Frontal cortex (tissue), 3 donors: ENCODE measurements at regions not wholly inside any gene's neighbourhood (a gene's known extent, or its start where the extent isn't known, plus 50 kb on each side); places are given as distances from the start of the nearest gene placed in this dataset.
A peak's percentile ranks its signal among the peaks of the same experiment; 100 is the strongest.

ENCODE experiments used
- DNase-seq, 2 donors: peaks; one replicate each; pipeline ENCODE4 v3.0.0; 2012; ENCODE audit warnings: low spot score in 2 of 2
- FAIRE-seq: peaks from 2 replicates; lab custom pipeline; 2012; peaks lifted over from hg19 to GRCh38; lab: Jason Lieb, UNC
- donor health status: control.
- donor health status: control.
- donor health status: control.

DNA sequence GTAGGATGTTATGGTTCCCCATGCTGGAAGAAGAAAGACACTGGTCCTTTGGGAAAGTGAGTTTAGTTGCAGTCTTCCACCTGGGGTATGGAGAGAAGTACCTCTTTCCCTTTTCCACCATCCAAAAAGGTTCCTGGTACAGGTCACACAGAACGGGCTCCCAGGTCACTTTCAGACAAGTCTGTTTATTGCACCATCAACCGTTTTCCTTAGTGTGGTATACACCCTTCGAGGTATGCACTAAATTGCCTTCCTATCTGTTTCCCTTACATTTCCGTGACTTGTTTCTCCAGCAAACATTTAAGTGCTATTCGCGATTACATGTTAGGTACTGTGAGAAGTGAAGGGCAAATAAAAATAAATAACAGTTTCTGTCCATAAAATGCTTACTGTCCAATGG, 185.1 kb downstream of the ARL4A start:
- FAIRE-seq (no peak), DNase-seq (no peak)

DNA sequence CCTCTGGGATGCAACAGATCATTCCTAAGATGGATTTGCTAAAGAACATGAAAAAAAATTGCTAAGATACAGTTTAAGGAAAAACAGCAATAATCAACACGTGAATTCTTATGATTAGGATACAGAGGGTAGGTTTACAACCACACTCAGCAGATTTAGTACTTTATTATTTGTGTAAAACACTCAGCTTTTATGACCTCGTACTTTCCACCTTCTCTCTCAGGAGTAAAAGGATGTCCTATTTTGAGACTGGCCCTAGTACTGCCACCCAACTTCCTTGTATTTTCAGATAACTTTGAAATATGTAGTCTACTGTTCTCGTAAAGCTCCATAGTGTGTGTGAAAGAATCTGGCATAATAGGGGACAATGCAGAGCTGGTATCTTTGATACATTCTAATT, 186.1 kb downstream of the ARL4A start:
- FAIRE-seq (no peak), DNase-seq (no peak)

DNA sequence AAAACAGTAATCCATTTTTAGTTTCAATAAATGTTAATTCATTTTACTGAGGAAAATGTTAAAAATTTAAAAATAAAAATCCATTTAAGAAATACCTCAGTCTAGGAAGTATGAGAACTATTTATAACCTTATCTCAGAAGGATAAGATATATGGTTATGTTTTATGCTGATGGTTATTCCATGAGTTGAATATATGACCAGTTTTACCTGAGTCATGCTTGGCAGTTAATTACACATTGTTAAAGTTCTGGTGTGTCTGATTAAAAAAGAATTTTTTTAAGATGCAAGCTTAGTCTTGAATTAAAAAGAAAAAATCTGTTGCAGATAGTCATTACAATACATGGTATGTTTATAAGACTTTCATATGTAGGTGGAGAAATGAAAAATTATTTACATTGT, 191.7 kb downstream of the ARL4A start:
- no peak for DNase-seq
- peak; percentile 33 for FAIRE-seq

DNA sequence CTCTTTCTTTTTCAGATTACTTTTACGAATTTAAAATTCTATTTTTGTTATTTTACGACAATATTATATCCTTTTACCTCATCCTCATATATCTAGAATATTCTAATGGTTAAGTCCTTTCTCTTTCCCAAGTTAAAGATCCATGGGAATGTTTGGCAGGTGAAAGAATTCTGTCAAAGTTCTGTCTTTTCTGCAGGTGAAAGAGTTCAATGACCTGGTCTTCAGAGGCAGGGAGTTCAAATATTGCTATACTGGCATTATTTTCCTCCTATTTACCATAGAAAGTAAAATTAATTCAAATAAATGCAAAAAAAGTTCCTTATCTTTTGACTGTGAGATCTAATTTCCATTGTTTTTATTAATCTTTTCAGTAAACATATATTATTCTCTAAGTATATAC, 194.3 kb downstream of the ARL4A start:
- FAIRE-seq (no peak), DNase-seq (no peak)

DNA sequence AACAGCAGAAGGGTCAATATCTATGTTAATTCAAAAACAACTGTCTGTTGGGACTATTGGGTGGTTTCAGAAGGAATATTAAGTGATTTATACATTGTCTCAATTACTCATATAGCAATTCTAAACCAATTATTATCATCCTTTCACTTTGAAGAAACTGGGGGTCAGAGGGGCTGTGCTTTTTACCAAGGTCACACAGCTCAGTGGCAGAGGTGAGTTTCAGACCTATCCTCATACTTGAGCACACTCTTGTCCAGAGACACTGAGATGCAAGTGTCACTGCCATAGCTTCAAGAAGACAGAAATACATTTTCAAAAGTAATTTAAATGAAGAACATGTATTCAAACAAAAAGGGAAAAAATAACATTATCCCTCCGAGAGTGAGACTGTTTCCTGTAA, 195.3 kb downstream of the ARL4A start:
- DNase-seq = no peak
- FAIRE-seq = no peak

DNA sequence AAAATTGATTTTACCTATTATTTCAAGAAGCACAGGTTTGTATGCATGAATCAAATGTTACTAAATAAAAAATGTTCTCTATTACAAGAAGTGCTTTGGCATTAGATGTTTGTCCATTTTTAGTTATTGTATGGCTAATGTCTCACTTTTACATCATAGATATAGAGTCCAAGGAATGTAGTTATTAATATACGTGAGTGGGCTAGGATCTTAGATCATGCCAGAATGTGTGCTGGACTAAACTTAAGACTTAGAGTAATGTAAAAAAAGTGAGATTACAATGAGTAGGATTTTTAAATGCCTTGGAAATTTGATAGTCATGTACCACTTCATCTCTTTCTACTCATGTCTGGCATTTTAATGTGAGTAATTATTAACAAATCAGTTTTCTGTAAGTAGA, 196.6 kb downstream of the ARL4A start:
- FAIRE-seq = no peak
- DNase-seq = no peak

DNA sequence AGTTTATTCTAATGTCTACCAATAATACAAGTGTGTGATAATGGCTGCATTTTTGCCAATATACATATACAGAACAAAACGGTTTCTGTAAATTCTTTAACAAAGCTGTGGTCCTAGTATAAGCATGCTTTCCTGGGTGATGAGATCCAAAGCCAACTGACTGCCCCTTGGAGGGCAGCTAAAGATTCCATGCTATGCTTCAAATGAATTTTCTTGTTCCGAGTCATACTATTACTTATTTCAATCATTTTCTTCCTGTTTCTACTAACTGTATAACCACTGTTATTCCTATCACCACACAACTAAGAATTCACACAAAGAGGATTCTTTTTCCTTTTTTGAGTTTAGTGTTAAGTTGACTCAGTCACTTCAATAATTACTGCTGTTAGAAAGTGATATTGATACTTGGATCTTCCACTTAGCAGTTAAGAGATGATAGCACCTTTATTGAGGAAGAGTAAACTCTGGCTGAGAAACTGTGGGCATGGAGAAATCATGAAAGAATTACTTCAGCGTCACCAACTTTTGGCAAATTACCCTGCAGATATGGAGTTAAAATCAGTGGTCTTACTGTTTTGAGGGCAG, 197.5 kb downstream of the ARL4A start:
- no peak for FAIRE-seq
- no peak for DNase-seq

DNA sequence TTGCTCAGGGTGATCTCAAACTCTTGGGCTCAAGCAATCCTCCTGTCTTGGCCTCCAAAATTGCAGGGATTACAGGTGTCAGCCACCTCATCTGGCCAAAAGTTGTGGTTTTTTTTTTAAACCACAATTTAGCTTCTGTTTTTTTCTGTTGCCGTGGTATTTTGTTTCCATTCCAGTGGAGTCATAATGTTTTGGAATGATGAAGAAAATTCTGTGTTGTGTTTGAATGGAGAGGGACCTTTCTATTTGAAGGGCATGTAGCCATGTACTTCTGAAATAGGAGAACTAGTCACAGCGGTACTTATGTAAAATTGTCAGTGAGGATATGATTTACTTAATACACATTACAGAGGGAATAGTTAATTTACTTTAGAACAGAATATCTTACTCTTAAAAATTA, 201.3 kb downstream of the ARL4A start:
- DNase-seq (no peak), FAIRE-seq (no peak)

DNA sequence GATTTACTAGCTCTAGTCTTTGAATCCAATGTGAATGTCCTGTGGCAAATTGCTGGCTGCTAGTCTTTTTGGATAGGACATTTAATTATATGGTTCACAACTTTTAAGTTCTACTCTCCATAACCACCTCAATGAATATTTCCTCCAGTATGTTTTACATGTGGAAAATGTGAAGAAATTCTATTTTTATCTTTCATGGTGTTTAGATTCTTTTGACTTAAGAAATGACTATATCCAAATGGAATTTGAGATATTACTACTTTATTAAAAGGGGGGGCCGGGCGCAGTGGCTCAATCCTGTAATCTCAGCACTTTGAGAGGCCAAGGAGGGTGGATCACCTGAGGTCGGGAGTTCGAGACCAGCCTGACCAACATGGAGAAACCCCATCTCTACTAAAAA, 202.0 kb downstream of the ARL4A start:
- no peak for FAIRE-seq
- DNase-seq = no peak

DNA sequence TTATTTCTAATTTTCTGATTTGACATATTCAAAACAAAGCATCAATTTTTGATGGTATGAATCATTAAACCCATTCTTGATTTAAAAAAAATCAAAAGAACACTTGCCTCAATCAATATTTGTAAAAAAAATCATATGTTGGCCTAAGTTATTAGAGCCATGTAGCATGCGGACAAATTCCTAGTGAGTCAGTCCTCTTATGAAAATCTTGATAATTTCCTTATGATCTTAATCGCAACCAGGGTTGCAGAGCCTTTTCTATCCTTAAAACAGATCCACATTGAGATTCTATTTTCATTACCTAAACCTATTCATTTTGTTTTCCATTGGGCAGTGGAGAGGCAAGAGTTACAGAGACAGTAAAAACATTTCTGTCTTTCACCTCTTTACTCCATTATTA, 203.2 kb downstream of the ARL4A start:
- FAIRE-seq = no peak
- DNase-seq = no peak

DNA sequence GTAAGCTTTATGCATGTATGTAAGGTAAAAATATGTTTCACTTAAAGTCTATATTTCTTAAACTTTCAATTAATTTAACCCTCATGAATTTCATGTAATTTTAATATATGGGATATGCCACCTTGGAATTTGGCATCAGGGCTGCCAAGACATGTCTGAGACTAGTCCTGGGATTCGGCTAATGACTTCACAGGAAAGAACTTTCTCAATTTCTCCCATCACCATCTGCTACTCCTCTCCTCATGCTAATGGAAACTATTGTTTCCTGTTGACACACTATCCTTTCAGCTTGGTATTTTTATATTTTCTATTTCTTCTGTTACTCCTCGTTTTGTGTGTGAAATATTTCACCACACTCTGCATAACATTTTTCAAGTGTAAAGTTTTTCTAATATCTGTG, 205.9 kb downstream of the ARL4A start:
- FAIRE-seq (no peak), DNase-seq (no peak)

DNA sequence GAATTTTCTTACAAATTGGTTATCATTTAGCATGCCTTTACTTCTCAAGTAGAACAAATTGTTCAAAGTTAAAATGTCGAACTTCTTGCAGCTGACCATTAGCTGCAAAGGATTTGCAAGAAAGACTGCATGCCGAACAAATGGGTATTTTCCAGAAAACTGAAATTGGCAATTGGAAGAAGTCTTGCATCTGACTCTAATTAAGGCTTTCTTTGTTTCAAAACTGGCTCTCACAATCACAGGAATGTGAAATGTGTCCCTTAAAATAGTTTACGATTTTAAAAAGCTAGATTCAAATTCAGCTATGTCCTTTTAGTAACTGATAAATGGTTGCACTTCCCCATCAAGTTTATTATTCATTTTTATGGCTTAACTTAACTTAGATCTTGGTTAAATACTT, 207.9 kb downstream of the ARL4A start:
- FAIRE-seq (no peak), DNase-seq (no peak)

DNA sequence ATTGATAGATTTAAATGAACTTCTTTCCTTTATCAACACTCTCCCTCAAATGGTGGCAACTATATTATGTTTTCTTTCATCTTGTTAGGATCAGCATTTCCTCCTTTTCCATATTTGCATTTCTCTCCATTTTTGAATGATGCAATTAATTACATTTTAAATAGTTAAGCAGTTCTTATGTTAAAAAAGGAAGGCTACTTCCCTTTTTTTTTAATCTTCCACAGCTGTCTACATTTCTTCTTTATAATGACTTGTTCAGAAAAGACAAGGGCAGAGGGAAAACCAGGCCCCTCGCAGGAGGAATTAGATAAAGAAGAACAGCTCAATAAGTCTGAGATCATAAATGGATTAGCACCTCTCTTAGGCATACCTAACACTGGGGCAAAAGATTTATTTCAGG, 208.9 kb downstream of the ARL4A start:
- FAIRE-seq (no peak), DNase-seq (no peak)

DNA sequence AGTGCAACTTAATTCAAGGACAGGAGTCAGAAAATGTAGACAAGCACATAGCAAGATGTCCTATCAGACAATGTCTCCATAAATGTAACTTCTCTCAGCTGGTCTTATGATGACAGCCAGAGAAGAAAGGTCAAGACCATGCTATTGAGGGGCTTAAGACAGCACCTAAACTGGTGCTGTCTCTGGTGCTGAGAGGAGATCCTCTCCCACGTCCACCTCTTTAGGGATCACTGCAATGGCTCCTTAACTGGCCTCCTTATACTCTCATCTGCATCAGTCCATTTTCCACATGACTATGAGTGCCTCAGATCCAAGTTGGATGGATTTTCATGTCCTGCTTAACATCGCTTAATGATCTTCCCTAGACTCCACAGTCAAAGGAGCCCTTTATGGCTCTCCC, 210.6 kb downstream of the ARL4A start:
- DNase-seq = no peak
- no peak for FAIRE-seq

DNA sequence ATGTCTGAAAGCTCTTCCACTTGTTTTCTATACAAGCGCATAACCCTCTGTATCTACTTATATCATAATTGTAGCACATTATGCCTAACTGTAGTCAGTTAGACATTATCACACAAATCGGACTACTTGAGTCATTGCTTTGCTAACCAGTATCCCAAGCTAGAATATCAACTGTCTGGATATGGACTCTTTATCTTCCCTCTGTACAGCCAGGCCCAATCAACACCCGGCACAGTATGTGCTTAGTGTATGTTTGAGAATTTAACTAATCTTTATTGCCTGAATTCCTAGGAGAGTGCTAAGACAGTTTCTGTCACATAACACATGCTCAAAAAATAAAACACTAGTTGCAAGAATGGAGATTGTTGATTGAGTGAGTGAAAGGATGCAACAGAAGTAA, 211.2 kb downstream of the ARL4A start:
- DNase-seq = no peak
- no peak for FAIRE-seq

DNA sequence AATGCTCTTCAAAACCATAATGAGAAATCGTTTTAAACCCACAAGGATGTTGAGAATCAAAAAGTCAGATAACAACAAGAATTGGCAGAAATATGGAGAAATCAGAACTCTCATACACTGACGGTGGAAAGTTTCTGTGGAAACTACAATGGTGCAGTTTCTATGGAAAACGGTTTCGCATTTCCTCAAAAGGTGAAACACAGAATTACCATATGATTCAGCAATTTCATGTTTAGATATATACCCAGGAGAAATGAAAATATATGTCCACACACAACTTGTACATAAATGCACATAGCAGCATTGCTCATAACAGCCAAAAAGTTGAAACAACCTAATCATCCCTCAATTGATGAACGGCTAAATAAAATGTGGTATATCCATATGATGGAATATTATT, 218.2 kb downstream of the ARL4A start:
- DNase-seq (no peak), FAIRE-seq (no peak)

DNA sequence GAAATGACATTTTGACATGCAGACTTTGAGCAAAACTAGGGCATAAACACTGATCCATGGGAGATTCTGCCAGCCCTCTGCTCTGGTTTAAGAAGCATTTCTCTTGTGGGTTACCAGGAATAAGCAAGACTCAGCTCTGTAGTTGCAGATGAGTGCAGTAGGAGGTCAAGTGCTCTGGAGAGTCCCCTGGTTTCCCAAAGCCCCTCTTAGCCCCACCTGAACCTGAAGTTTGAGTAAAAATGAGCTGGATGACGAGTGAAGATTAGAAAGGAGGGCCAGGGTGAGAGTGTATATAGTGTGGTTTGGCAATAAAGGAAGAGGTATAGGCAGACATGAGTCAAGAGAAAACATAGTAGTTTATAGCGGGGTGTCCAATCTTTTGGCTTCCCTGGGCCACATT, 220.3 kb downstream of the ARL4A start:
- no peak for FAIRE-seq
- DNase-seq = no peak

DNA sequence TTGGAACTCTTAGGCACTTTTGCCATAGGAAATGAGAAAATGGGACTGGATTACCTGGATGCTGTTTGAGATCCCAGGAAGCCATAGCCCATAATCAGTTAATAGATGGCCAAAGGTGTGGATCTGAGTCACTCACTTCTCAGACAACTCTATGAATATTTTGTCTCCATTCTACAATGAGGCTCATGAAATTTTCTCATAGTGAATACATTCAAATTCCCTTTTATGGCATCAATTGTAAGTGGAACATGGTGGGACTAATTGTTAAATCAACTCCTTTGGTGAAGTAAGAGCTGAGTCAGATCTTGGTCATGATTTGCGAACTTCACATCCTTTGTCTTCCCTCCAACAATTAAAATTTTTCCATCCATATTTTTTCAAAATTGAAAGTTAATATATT, 222.1 kb downstream of the ARL4A start:
- FAIRE-seq (no peak), DNase-seq (no peak)

DNA sequence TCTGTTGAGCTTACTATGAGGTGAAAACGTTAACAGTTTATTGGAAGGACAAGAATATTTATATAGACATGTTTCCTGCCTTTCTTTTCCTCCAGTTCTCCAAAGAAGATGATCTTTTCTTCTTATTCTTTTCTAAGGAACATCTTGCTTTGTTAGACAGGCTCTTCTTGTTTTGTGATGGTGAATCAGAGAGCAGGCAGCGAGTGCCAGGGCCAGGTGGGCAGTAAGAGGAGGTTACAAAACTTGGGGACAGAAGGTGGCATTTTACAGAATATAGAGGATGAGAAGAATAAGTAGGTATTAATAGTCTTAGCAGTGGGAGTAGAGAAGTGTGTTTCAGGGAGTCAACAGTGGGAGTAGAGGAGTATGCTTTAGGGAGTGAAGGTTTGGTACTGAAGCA, 223.6 kb downstream of the ARL4A start:
- FAIRE-seq (no peak), DNase-seq (no peak)

DNA sequence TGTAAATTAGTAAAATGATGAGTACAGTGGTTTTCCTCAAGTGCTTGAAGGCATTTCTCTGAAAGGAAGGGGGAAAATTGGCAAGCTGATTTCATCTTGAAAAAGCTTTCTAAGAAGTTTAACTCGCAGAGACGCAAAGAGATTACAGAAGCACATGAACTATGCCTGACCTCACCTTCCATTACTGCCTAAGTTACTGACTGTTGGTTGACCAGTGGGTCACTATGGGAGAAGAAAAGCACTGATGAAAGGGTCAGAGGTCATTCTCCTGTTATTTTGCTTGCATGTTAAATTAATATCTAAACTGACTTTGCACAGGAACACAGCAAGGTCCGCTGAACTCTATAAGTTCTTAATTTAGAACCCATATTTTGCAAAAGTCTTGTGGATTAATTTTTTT, 225.6 kb downstream of the ARL4A start:
- no peak for FAIRE-seq

DNA sequence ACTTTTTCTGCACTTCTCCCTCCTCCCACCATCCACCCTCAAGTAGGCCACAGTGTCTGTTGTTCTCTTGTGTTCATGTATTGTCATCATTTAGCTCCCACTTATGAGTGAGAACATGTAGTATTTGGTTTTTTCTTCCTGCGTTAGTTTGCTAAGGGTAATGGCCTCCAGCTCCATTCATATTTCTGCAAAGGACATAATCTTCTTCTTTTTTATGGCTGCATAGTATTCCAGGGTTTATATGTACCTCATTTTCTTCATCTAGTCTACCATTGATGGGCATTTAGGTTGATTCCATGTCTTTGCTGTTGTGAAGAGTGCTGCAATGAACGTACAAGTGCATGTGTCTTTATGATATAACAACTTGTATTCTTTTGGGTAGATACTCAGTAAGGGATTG, 230.4 kb downstream of the ARL4A start:
- FAIRE-seq = no peak
- no peak for DNase-seq

More for the DNA sequence above, 225.6 kb downstream of the ARL4A start:
- no peak for DNase-seq

DNA sequence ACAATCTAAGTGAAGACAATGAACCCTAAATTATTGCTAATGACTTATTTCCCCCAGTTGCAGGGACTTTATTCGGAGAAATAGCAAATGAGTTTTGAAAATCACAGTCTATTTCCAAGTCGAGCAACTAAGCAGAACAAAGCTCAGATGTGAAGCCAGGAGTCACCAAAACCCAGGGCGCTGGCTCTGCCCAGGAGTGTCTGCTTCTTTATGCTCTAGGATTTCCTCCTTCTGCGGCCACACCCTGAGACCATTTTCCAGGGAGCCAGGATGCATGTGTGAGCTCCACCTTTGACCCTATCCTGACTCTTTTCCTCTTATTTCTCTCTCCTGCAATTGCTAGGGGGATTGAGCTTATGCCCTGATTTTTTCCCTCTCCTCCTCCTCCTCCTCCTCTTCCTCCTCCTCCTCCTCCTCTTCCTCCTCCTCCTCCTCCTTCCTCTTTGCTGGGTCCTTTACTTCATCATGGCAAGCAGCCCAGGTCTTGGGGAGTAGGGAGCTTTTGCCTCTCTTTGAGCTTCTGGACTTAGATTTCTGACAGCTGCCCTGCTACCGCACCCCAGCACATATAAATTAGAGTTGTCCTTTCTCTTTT, 234.4 kb downstream of the ARL4A start:
- DNase-seq = no peak
- no peak for FAIRE-seq
